OCI-LY7 (cell line): ENCODE measurements at regions not wholly inside any gene's neighbourhood (a gene's known extent, or its start where the extent isn't known, plus 50 kb on each side); places are given as distances from the start of the nearest gene placed in this dataset.
"Not testable (repeated sequence)": the region's sequence is repeated elsewhere in the genome, so short reads cannot be mapped to it uniquely, and the experiment has no call there.

Experiments
- EZH2phosphoT487 ChIP-seq: fragments of 200-600 bp; sonication (generic); IDR thresholded peaks from 2 replicates; pipeline ENCODE4 v1.6.1; 2018; ENCODE audit warnings: low read depth, borderline replicate concordance, mild to moderate bottlenecking, mixed run types, antibody characterized with exemption, low read length, moderate library complexity, mixed read lengths
- TF ChIP-seq, protein P1 (sequence below): fragments of 200-600 bp; sonication (generic); conservative IDR thresholded peaks from 2 replicates; pipeline ENCODE4 v1.5.1; 2014; ENCODE audit warnings: mild to moderate bottlenecking, antibody characterized with exemption, low read length, moderate library complexity, mixed read lengths

DNA sequence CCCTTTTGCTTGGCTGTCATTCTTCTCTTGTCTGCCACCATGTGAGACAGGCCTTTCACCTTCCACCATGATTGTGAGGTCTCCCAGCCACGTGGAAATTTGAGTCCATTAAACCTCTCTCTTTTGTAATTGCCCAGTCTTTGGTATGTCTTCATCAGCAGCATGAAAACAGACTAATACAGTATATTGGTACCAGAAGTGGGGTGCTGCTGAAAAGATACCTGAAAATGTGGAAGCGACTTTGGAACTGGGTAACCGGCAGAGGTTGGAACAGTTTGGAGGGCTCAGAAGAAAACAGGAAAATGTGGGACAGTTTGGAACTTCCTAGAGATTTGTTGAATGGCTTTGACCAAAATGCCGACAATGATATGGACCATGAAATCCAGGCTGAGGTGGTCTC lies 103.9 kb downstream of the FOXD2 start:
- TF ChIP-seq, protein P1, sequence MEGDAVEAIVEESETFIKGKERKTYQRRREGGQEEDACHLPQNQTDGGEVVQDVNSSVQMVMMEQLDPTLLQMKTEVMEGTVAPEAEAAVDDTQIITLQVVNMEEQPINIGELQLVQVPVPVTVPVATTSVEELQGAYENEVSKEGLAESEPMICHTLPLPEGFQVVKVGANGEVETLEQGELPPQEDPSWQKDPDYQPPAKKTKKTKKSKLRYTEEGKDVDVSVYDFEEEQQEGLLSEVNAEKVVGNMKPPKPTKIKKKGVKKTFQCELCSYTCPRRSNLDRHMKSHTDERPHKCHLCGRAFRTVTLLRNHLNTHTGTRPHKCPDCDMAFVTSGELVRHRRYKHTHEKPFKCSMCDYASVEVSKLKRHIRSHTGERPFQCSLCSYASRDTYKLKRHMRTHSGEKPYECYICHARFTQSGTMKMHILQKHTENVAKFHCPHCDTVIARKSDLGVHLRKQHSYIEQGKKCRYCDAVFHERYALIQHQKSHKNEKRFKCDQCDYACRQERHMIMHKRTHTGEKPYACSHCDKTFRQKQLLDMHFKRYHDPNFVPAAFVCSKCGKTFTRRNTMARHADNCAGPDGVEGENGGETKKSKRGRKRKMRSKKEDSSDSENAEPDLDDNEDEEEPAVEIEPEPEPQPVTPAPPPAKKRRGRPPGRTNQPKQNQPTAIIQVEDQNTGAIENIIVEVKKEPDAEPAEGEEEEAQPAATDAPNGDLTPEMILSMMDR, result not testable (repeated sequence)
- not testable (repeated sequence) for TF ChIP-seq EZH2phosphoT487
